Ascending aorta (tissue), 2 donors: ENCODE measurements at regions not wholly inside any gene's neighbourhood (a gene's known extent, or its start where the extent isn't known, plus 50 kb on each side); places are given as distances from the start of the nearest gene placed in this dataset.

Experiments used
- DNase-seq, 2 donors: peaks; one replicate each; pipeline ENCODE4 v3.0.0-alpha.2; 2019; ENCODE audit warnings: low spot score in 2 of 2
- H3K27ac ChIP-seq, 2 donors: fragments of 200-600 bp; sonication (generic); one replicate each; pipeline ENCODE4 v1.5.1; 2016 to 2017; ENCODE audit warnings: mild to moderate bottlenecking in 1 of 2
- H3K27me3 ChIP-seq: fragments of 200-600 bp; sonication (generic); one replicate; pipeline ENCODE4 v1.5.1; 2017
- H3K36me3 ChIP-seq, 2 donors: fragments of 200-600 bp; sonication (generic); one replicate each; pipeline ENCODE4 v1.5.1; 2016
- H3K4me1 ChIP-seq, 2 donors: fragments of 200-600 bp; sonication (generic); one replicate each; pipeline ENCODE4 v1.5.1; 2016 to 2017; ENCODE audit warnings: mild to moderate bottlenecking in 1 of 2
- H3K4me3 ChIP-seq, 2 donors: fragments of 200-600 bp; sonication (generic); one replicate each; pipeline ENCODE4 v1.5.1; 2016 to 2017; ENCODE audit warnings: mild to moderate bottlenecking in 1 of 2
- H3K9me3 ChIP-seq, 2 donors: fragments of 200-600 bp; sonication (generic); one replicate each; pipeline ENCODE4 v1.5.1; 2016
- CTCF ChIP-seq, 3 experiments: fragments of 200-600 bp in 2 of 3; fragments of 450-650 bp in 1 of 3; sonication (generic) in 2 of 3; IDR thresholded peaks; one replicate each; pipeline ENCODE4 v1.5.1; 2016 to 2019; ENCODE audit warnings: antibody characterized with exemption in 3 of 3, mild to moderate bottlenecking in 1 of 3, moderate library complexity in 1 of 3
- intact Hi-C: fragments of 100-400 bp; cut with DNase I; formaldehyde crosslinking; loops from one replicate; pipeline ENCODE4 v1.15.1; 2023

GRCh38 chr1:226808501-226808900 lies 61.9 kb upstream of the PSEN2 start:
- Histone ChIP-seq H3K9me3 (no peaks in the 10 kb centered on the region), H3K4me3 (no peak overlapping the region), H3K27me3 (no peaks in the 10 kb centered on the region), H3K4me1 (no peaks in the 10 kb centered on the region), H3K27ac (no peak overlapping the region), H3K36me3 (no peaks in the 10 kb centered on the region)
- intact Hi-C loops, result no loop called here
- TF ChIP-seq CTCF (IDR thresholded peaks at IDR 0.05), result no peak
- no peak for DNase-seq

GRCh38 chr1:226806988-226807387 lies 63.4 kb upstream of the PSEN2 start:
- Histone ChIP-seq H3K27me3 (no peaks in the 10 kb centered on the region), H3K4me1 (no peaks in the 10 kb centered on the region), H3K36me3 (no peaks in the 10 kb centered on the region), H3K4me3 (no peak overlapping the region), H3K9me3 (no peaks in the 10 kb centered on the region), H3K27ac (no peak overlapping the region)
- no peak for DNase-seq
- TF ChIP-seq CTCF (IDR thresholded peaks at IDR 0.05), result no peak
- intact Hi-C loops, result no loop called here

GRCh38 chr1:226804907-226805759 lies 65.3 kb upstream of the PSEN2 start:
- Histone ChIP-seq H3K4me3 (no peak overlapping the region), H3K27me3 (no peaks in the 10 kb centered on the region), H3K9me3 (no peaks in the 10 kb centered on the region), H3K27ac (no peak overlapping the region), H3K36me3 (no peaks in the 10 kb centered on the region), H3K4me1 (no peaks in the 10 kb centered on the region)
- intact Hi-C loops, result no loop called here
- DNase-seq, result no peak
- TF ChIP-seq CTCF (IDR thresholded peaks at IDR 0.05), result no peak

DNA sequence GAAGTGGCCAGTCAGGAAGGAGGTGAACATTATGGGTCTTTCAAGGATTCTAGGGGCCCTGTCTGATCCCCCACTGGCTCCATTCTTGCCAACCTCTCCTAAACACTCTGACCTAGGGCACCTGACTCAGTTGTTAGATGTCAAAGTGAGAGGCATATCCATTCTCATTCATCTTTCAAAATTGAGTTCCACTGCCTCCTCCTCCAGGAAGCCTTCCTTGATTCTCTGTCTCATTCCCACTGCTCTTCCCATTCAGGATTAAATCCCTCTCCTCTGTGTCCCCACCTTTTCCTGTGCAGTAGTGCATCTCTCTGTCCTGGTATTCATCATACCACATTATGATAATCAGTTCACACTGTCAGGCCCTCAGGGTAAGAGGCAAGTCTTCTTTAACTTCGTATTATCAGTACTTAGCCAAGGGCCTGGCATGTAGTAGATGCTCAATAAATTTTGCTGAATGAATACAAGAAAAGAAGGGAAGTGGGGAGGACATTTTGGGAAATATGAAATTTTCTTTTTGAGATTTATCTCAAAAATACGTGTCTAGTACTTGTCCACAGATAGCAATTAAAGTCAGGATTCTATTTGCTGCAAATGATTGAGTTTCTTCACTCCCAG lies 61.8 kb upstream of the ITPKB start:
- Histone ChIP-seq H3K9me3 (no peaks in the 10 kb centered on the region), H3K36me3 (no peaks in the 10 kb centered on the region), H3K4me3 (no peak overlapping the region), H3K27ac (no peak overlapping the region), H3K27me3 (no peaks in the 10 kb centered on the region), H3K4me1 (no peaks in the 10 kb centered on the region)
- DNase-seq, result no peak
- no peak for TF ChIP-seq CTCF (IDR thresholded peaks at IDR 0.05)
- intact Hi-C loops, result no loop called here

GRCh38 chr1:226799634-226800281 lies 60.7 kb upstream of the ITPKB start:
- H3K36me3 ChIP-seq, result no peaks in the 10 kb centered on the region
- H3K9me3 ChIP-seq, result no peaks in the 10 kb centered on the region
- TF ChIP-seq CTCF (IDR thresholded peaks at IDR 0.05), result no peak
- intact Hi-C loops, result no loop called here
- H3K27me3 ChIP-seq, result no peaks in the 10 kb centered on the region
- H3K4me1 ChIP-seq, result no peaks in the 10 kb centered on the region
- DNase-seq, result no peak
- H3K27ac ChIP-seq, result no peak overlapping the region
- H3K4me3 ChIP-seq, result no peak overlapping the region
